ENCODE measurements at regions not wholly inside any gene's neighbourhood (a gene's known extent, or its start where the extent isn't known, plus 50 kb on each side); places are given as distances from the start of the nearest gene placed in this dataset.
"Not testable (repeated sequence)": the region's sequence is repeated elsewhere in the genome, so short reads cannot be mapped to it uniquely, and the experiment has no call there.

DNA sequence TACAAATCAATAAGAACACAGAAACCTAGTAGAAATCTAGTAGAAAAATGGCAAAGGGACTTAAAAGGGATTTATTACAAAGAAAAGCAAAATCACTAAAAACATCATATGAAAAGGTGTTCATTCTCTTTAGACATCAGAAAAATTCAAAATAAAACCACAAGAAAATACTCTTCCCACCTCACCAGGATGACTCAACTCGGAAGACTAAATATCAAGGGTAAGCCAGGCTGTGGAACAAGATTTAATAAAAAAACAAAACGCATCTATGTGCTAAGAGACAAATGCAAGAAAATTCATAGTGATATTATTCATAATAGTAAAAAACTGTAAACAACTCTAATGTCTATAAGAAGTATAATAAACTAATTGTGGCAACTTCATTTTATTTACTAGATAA lies 181.6 kb upstream of the GHR start:
- no peak for DNase-seq (ENCODE audit: low read depth in 2 of 2)

DNA sequence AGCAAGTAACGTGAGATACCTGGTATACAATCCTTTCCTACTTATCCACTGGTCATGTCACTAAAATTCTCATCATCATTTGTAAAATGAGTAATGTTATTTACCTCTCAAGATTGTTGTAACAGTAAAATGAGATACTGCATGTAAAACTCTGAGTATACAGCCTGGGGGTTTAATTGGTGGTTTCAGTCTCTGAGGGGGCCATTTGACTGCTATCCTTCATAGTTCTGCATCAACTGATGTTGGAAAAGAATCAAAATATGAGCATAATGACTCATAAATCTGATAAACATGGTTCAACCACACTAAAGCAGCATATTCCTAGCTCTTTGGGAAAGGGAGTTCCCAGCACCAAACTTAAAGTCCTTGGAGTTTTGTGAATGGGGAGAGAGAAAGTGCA lies 181.0 kb upstream of the GHR start:
- DNase-seq (ENCODE audit: low read depth in 2 of 2): no peak

DNA sequence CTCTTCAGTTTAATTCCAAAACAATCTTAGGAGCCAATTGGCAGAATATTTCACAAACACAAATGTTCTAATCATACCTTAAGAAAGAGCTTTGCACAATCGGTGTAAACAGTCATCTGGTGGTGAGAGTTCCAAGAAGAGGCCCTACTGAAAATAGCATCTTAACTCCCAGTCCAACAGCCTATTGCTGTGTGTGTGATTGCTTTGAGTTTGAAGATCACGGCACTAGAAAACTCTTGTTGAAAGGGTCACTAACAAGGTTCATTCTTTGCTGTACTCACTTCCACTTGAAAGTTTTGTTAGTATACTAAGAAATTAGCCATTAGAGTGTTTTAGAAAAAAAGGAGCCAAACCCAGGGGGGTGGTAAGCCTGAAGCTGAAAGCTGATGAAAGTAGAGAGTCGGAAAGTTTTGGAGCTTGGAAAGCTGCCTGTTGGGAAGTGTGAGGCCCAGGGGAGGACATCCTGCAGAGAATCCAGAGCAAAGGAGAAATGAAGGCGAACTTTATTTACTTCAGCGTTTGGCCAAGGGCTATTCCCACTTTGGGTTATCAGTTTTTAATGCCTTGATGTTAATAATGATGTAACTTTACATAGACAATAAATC lies 180.3 kb upstream of the GHR start:
- DNase-seq (ENCODE audit: low read depth in 2 of 2): no peak

DNA sequence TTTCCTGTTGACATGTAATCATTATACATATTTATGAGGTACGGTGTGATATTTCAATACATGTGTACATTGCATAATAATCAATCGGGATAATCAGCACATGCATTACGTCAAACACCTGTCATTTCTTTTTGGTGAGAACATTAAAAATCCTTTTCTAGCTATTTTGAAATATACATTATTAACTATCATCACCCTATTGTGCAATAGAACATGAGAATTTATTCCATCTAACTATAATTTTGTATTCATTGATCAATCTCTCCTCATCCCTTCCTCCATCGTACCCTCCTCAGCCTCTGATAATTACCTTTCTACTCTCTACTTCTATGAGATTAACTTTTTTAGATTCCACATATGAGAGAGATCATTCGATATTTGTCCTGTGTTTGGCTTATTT lies 170.9 kb upstream of the GHR start:
- DNase-seq (ENCODE audit: low read depth in 2 of 2): no peak

DNA sequence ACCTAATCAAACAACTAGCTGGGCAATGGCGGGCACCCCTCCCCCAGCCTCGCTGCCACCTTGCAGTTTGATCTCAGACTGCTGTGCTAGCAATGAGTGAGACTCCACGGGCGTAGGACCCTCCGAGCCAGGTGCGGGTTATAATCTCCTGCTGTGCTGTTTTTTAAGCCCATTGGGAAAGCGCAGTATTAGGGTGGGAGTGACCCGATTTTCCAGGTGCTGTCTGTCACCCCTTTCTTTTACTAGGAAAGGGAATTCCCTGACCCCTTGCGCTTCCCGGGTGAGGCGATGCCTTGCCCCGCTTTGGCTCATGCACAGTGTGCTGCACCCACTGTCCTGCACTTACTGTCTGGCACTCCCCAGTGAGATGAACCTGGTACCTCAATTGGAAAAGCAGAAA lies 163.3 kb upstream of the GHR start:
- DNase-seq (ENCODE audit: low read depth in 2 of 2): not testable (repeated sequence)

DNA sequence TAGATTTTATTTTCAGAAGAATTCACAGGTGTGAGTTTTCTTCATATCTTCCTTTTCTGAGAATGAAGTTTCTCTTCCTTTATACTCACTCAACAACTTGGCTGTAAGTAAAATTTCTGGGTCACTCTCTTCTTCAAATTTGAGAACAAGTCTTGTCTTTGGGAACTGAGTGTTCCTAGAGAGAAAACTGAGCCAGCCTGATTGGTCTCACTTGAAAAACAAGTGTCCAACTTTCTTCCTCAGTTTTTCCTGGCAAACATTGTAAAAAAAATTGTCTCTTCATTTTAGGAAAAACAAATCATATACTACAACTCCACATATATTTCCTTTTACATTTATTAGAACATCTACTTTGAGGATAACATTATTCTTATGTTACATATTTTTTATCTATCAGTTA lies 156.1 kb upstream of the GHR start:
- no peak for DNase-seq (ENCODE audit: low read depth in 2 of 2)

DNA sequence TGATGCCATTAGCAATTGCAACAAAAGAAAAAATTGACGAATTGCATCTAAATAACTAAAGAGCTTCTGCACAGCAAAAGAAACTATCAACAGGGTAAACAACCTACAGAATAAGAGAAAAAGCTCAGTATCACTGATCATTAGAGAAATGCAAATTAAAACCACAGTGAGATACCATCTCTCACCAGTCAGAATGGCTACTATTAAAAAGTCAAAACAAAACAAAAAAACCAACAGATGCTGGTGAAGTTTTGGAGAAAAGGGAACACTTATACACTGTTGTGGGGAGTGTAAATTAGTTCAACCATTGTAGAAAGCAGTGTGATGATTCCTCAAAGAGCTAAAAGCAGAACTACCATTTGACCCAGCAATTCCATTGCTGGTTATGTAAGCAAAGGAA lies 155.1 kb upstream of the GHR start:
- not testable (repeated sequence) for DNase-seq (ENCODE audit: low read depth in 2 of 2)

DNA sequence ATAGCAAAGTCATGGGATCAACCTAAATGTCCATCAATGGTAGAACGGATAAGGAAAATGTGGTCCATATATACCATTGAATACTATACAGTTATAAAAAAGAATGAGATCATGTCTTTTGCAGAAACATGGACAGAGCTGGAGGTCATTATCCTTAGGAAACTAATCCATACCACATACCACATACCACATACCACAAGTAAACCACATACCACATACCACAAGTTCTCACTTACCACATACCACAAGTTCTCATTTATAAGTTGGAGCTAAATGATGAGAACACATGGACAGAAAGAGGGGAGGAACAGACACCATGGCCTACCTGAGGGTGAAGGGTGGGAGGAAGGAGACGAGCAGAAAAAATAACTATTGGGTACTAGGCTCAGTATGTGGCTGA lies 154.6 kb upstream of the GHR start:
- no peak for DNase-seq (ENCODE audit: low read depth in 2 of 2)

DNA sequence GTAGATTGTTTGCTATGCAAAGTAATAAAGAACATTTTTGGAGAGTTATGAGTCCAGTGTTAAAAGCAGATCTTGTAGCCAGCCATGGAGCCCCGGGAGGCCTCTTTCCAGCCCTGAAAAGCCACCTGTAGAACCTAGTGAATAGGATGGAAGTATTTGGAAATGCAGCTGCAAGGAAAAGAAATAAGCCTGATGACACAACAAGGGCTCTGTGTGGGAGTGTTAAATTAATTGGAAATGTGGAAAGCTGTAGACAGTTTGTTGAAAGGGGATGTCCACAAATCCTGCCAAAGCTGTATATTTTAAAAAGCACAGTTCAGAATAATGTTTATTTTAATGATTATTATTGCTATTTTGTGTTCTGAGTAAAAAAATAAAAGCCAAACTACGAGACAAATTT lies 152.5 kb upstream of the GHR start:
- no peak for DNase-seq (ENCODE audit: low read depth in 2 of 2)

DNA sequence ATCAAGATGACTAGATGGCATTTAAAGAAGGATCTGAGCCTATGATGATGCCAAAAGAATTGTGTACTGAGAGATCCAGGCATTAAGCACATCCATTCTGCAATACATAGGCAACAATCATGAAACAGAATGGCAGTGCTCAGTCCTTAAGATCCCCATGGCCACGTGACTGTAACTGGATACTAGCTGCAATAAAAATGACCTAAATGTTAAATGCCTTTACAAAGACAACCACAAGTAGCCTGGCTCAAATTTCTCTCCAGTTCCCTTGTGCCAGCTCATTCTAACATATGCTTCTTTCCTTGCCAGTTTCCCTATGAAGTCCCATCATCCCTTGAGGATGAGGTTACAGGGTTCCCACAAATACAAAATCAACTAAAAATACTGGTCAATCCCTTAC lies 148.3 kb upstream of the GHR start:
- no peak for DNase-seq (ENCODE audit: low read depth in 2 of 2)

DNA sequence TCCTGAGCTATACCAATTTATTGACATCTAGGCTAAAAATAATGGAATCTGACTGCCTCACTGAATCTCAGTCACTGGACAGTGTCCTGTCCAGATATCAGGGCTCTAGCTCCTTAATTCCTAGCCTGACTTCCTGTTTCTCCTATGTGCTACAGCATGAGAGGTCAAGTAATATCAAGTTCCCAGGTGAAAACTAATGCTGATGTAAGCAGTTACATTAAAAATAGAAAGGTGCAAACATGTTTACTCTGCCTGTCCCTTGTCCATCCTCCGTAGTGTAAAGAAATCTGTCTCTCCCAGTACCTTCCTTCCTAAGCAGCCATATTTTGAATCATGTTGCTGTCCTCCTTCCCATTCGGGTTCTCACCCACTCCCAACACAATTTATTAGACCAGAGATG lies 145.9 kb upstream of the GHR start:
- no peak for DNase-seq (ENCODE audit: low read depth in 2 of 2)

DNA sequence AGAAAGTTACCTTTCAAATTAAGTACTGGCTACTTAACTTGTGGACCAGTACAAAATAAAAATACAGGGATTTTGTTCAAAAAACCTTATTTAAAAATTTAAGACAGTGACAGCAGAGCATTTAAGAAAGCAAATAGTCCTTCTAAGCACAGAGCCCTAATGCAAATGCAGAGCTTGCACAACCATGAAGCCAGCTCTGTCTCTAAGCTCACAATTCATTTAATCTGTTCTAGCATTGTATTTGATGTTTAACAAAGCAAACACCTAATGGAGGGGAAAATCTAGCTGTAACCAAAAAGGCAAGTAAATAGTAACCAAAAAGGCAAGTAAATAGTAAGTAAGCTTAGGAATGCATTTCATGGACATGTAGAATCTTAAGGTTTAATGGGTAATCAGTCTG lies 138.7 kb upstream of the GHR start:
- no peak for DNase-seq (ENCODE audit: low read depth in 2 of 2)

DNA sequence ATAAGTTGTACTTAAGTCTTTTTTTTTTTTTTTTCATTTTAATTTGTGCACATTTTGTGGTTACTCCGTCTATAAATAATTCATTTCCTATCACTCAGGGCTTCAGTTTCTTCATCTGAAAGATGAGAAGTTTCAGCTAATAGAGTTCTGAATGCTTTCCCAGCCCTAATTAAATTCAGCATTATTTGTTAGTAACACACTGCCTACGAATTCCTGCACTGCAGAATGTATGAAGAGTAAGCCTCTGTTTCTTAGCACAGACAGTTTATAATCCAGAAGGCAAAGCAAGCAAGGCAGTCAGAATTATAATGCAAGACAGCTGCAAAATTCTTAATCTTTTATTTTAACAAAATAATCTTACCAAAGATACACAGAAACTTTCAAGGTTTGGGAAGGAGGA lies 138.0 kb upstream of the GHR start:
- no peak for DNase-seq (ENCODE audit: low read depth in 2 of 2)

DNA sequence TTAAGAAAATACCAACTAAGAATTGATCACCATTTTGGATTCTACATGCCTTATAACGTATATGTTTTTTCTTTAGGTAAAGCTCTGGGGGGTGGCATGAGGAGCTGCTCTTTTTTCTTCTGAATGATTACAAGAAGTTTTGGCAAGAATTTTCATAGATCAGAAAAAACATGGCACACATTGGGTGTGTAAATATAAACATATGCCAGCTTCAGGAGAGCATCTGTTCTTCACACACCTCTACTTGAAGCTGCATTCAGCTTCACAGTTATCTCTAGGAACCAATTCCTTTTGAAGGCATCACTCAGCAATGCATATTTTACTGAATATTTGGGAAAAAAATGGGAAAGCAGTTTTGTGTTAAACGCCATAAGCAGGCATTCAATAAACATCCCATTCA lies 122.7 kb upstream of the GHR start:
- DNase-seq (ENCODE audit: low read depth in 2 of 2): no peak

DNA sequence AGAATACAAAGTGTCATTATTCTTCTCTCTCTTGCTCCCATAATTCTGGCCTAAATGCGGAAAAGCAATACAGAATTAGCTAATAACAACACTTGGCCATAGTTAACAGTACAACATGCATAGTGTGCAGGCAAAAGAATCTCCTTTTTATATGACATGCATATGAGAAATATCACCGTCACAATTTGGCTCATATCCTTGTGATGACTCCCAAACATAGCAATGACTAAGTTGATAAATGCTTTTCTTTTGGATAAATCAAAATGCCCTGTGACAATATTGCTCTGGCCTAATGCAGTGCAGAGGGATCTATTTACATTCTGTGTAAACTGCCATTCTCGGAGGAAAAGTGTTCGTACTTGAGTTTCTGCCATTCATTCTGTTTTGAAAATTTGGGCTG lies 121.9 kb upstream of the GHR start:
- no peak for DNase-seq (ENCODE audit: low read depth in 2 of 2)

DNA sequence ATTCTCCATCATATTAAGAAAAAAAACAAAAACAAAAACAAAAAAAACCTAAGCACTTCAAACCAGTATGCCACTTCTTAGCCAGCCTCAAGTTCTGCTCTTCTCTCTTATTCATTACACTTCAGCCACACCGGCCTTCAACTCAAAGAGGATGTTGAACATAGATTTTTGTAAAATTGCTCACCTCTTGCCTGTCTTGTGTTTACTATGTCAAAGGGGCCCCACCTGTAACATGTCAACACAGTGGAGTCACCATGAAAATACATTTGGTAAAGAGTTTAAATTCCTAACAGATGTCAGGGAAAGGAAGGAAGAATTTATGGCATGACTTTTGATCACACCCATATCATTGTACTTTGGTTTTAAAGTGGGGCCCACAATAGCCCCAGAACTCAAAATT lies 121.1 kb upstream of the GHR start:
- no peak for DNase-seq (ENCODE audit: low read depth in 2 of 2)

DNA sequence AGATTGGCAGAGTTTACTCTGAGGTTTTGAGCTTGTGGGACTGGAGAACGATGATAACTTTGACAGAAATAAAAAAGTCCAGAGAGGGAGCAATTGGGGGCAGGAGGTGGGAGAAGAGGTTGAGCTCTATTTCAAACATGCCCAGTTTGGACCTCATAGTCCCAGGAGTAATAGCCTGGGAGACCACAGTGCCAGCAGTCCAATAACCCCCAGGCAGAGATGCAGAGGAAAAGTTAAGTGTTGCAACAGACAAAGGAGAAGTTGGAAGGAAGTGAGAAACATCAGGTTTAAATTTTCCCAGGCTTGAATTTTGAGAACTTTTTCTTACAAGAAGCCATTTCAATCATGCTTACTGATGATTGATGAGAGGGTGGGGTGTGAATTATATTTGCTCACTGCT lies 117.0 kb upstream of the GHR start:
- no peak for DNase-seq (ENCODE audit: low read depth in 2 of 2)

DNA sequence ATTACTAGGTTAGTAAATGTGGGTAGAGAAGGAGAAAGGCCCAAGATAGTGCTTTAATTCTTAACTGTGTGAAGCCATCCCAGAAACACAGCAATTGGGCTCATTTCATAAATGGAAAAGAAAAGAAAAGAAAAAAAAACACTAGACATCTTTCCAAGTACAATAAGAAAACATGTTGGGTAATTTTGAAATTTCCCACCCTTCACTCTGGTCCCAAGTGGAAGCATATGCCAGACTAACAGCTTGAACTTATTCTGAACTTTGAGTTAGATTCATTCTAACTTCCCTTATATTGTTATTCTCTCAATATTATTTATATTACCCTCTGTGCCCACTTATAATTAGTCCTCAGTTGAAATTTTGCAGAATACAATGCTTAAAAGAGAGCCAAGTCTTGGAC lies 113.4 kb upstream of the GHR start:
- no peak for DNase-seq (ENCODE audit: low read depth in 2 of 2)

DNA sequence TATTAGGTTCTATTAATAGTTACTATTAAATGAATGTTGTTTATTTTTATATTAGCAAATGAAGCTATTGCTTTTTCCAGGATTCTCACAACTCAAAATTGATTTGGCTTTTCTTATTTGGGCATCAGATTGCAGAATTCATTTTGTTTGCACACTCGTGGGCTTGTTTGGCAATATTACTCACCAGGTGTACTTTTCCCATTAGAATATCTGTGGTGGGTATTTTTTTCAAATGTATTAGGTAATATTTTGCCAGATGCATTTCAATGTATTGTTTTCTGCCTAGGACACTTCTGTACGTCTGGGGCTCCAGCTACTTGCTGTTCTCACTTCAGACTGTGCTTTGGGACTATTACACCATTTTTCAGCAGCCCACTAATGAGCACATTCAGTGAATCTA lies 108.0 kb upstream of the GHR start:
- DNase-seq (ENCODE audit: low read depth in 2 of 2): no peak

DNA sequence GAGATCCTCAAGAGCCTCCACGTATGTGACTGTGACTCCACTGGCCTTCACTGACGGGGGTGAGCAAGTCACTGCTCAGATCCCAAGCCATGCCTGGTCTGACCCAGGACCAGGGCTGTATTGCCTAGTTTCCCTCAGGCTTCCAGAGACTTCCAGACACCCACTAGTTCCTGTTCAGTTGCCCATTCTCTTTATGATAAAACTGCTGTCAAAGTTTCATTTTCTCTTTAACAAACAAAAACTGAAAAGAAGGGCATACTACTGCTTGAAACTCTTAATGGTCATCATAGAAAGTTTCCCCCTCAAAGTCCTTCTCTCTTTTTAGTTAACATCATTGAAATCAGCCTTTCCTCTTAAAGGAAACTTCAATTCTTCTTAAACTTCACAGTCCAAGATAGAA lies 105.7 kb upstream of the GHR start:
- DNase-seq (ENCODE audit: low read depth in 2 of 2): no peak

DNA sequence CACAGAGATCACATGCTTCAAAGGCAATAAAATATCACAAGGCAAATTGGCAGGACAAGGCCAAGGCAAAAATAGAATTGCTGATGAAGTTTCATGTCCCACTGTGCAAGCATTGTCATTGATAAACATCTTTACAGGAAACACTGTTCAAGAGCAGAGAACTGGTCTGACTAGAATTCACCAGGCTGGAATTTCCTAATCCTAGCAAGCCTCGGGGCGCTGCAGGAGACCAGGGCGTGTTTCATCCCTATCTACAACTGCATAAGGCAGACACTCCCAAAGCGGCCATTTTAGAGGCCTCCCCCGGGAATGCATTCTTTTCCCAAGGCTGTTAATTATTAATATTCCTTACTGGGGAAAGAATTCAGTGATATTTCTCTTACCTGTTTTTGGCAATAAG lies 103.7 kb upstream of the GHR start:
- not testable (repeated sequence) for DNase-seq (ENCODE audit: low read depth in 2 of 2)

DNA sequence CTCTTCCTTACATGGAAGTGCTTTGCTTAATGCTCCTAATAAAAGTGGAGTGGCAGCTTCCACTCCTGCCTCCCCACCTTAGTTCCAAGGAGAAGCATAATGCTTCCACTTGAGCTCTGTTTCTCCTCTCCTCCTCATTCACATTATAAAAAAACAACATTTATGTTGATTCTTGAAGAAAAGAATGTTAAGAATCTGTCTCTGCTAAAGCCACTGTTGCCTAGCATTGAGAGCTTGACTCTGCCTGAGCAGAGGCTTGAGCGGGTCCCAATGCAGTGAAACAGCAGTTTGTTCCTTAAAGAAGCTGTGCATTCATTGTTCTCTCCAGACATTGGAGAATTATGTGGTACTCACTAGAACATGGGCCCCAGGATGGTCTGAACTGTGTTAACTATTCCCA lies 101.5 kb upstream of the GHR start:
- DNase-seq (ENCODE audit: low read depth in 2 of 2): no peak

DNA sequence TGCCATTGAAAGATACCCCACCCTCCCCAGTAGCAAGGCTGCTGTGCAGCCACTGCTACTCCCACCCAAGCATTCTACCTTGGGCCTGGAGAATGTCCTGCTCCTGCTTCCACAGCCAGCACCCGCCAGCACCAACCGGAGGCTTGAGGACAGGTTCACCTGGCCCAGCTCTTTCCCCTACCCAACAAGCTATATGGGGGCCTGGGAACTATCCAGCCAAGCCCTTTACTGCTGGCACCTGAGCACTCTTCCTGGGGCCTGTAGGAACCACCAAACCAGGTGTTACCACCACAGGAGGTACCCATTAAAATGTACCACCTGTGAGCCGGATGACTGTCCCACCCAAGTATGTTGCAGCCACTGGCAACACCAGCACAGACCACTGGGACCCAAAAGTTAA lies 86.1 kb upstream of the GHR start:
- no peak for DNase-seq (ENCODE audit: low read depth in 2 of 2)

DNA sequence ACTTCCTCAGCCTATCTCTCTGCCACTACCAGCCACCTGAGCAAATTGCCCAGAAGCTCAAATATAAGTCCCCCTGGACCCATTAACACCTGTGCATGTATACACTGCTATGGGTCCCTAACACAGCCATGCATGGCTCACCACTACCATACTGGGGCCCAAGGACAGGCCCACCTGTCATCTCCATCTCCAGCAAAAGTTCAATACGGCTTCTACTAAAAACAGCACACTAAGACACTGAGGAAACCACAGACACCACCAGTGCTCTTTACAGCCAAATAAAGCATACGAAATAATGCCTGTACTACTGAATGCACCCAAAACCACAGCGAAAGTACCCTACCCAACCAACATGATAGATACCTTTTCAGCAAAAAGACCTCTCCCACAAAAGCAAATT lies 85.6 kb upstream of the GHR start:
- no peak for DNase-seq (ENCODE audit: low read depth in 2 of 2)

DNA sequence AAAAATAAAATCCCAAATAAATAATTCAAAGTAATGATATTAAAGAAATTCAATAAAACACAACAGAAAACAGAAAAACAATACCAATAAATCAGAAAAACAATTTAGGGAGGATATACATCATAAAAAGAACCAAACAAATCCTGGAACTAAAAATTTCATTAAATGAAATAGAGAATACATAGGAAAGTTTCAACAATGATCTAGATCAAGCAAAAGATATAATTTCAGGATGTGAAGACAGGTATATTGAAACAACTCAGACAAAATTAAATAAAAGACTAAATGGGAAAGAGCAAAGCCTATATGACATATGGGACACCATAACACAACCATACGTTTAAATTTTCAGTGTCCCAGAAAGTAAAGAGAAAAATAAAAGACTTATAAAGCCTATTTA lies 85.1 kb upstream of the GHR start:
- no peak for DNase-seq (ENCODE audit: low read depth in 2 of 2)

All from stimulated activated CD4-positive, alpha-beta T cell treated with anti-CD3 and anti-CD28 coated beads, Interleukin-12 subunit alpha, Interleukin-12 subunit beta, amount 100 ng/mL, for 24 hours (primary cell).